ENCODE measurements at regions not wholly inside any gene's neighbourhood (a gene's known extent, or its start where the extent isn't known, plus 50 kb on each side); places are given as distances from the start of the nearest gene placed in this dataset.
"Not testable (repeated sequence)": the region's sequence is repeated elsewhere in the genome, so short reads cannot be mapped to it uniquely, and the experiment has no call there.

- DNase-seq (ENCODE audit: low read depth in 3 of 3, low spot score in 1 of 3), result no peak
Observed at GRCh38 chr10:26355241-26355640, 82.9 kb upstream of the APBB1IP start.

DNA sequence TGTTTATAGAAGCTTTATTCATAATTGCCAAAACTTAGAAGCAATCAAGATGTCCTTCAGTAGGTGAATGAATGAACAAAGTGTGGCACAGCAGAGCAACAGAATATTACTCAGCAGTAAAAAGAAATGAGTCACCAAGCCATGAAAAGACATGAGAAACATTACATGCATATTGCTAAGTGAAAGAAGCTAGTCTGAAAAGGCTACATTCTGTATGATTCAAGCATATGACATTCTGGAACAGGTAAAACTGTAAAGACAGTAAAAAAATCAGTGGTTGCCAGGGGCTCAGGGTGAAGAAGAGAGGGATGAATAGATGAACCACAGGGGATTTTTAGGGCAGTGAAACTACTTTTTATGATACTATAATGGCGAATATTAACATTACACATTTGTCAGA lies 80.9 kb upstream of the APBB1IP start:
- no peak for DNase-seq (ENCODE audit: low read depth in 3 of 3, low spot score in 1 of 3)

GRCh38 chr10:26358071-26358470 lies 80.1 kb upstream of the APBB1IP start:
- DNase-seq (ENCODE audit: low read depth in 3 of 3, low spot score in 1 of 3), result no peak

GRCh38 chr10:26359670-26360069 lies 78.5 kb upstream of the APBB1IP start:
- DNase-seq (ENCODE audit: low read depth in 3 of 3, low spot score in 1 of 3), result no peak

GRCh38 chr10:26361351-26361750 lies 76.8 kb upstream of the APBB1IP start:
- no peak for DNase-seq (ENCODE audit: low read depth in 3 of 3, low spot score in 1 of 3)

GRCh38 chr10:26361971-26362370 lies 76.2 kb upstream of the APBB1IP start:
- no peak for DNase-seq (ENCODE audit: low read depth in 3 of 3, low spot score in 1 of 3)

GRCh38 chr10:26365681-26366358 lies 72.3 kb upstream of the APBB1IP start:
- DNase-seq (ENCODE audit: low read depth in 3 of 3, low spot score in 1 of 3), result no peak

DNA sequence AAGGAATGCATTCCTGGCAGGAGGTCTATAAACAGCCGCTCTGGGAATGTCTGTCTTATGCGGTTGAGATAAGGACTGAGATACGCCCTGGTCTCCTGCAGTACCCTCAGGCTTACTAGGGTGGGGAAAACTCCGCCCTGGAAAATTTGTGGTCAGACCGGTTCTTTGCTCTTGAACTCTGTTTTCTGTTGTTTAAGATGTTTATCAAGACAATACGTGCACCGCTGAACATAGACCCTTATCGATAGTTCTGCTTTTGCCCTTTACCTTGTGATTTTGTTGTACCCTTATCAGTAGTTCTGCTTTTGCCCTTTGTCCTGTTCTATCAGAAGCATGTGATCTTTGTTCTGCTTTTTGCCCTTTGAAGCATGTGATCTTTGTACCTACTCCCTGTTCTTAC lies 71.1 kb upstream of the APBB1IP start:
- DNase-seq (ENCODE audit: low read depth in 3 of 3, low spot score in 1 of 3), result not testable (repeated sequence)

GRCh38 chr10:26367771-26368170 lies 70.4 kb upstream of the APBB1IP start:
- peak in 1 of 3 donors; percentile 5 for DNase-seq (ENCODE audit: low read depth in 3 of 3, low spot score in 1 of 3)

DNA sequence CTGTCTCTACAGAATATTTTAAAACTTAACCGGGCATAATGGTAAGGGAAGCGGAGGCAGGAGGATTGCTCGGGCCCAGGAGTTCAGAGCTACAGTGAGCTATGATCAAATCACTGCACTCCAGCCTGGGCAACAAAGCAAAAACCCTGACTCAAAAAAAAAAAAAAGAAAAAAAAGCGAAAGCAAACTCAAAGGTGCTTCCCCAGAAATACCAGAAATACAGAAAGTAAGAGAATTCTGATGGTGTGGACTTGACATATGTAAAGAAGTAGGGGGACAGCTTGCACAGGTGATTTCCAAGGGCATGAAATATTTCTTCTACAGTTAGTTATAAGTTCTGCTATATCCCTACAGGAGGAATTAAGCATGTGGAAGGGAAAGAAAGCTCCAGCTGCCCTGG lies 69.7 kb upstream of the APBB1IP start:
- DNase-seq (ENCODE audit: low read depth in 3 of 3, low spot score in 1 of 3), result no peak

GRCh38 chr10:26372513-26373354 lies 65.4 kb upstream of the APBB1IP start:
- DNase-seq (ENCODE audit: low read depth in 3 of 3, low spot score in 1 of 3), result no peak

GRCh38 chr10:26374426-26374825 lies 63.7 kb upstream of the APBB1IP start:
- DNase-seq (ENCODE audit: low read depth in 3 of 3, low spot score in 1 of 3), result no peak

GRCh38 chr10:26377224-26377810 lies 60.8 kb upstream of the APBB1IP start:
- not testable (repeated sequence) for DNase-seq (ENCODE audit: low read depth in 3 of 3, low spot score in 1 of 3)

DNA sequence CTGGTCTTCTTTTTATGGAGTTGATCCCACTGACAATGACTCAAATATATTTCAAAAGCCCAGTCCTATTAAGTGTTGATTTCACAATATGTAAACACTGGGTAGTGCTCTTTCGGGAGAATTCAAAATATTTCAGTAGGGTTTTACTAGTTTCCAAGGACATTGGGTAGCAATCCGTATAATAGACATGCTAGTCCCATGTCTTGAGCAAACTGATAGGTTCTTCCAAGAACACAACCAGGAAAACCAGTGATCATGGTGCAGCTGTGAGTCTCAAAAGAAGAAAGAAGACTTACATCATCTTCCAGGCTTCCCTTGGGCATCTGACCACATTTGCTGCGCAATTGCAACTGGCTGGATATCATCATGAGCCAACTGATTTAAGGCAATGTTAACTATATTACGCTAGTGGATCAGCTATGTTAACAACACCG lies 59.3 kb upstream of the APBB1IP start:
- no peak for DNase-seq (ENCODE audit: low read depth in 3 of 3, low spot score in 1 of 3)

GRCh38 chr10:26380815-26381214 lies 57.3 kb upstream of the APBB1IP start:
- DNase-seq (ENCODE audit: low read depth in 3 of 3, low spot score in 1 of 3), result no peak

GRCh38 chr10:26381986-26382385 lies 56.2 kb upstream of the APBB1IP start:
- no peak for DNase-seq (ENCODE audit: low read depth in 3 of 3, low spot score in 1 of 3)

DNA sequence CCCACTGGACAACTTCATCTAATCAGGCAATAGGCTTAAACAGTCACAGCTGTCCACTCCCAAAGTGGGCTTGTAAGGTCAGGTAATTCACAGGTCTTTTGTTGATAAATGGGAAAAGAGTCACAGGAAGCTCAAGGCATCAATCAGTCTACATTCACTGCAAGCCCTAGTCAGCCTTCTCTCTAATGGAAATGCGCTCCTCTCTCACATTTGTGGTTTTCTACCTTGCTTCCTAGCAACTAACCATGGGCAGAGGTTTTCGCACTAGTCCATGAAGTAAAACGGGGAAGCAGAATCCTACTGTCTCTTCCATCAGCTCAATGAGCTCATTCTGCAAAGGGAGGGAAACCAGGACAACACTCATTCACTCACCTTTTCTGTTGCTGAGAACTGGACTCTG lies 53.5 kb upstream of the APBB1IP start:
- no peak for DNase-seq (ENCODE audit: low read depth in 3 of 3, low spot score in 1 of 3)

DNA sequence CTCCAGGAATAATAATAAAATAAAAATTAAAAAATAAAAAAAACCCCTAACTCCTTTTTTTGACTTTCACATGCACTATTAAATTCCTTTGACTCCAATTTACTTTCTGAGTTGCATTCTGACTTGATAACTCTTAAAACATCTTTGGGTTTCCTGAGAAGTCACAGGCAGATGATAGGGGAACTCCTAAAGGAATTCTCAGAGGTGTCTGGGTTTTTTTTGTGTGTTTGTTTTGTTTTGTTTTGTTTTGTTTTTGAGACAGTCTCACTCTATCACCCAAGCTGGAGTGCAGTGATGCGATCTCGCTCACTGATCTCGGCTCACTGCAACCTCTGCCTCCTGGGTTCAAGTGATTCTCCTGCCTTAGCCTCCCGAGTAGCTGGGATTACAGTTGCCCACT lies 52.7 kb upstream of the APBB1IP start:
- no peak for DNase-seq (ENCODE audit: low read depth in 3 of 3, low spot score in 1 of 3)

DNA sequence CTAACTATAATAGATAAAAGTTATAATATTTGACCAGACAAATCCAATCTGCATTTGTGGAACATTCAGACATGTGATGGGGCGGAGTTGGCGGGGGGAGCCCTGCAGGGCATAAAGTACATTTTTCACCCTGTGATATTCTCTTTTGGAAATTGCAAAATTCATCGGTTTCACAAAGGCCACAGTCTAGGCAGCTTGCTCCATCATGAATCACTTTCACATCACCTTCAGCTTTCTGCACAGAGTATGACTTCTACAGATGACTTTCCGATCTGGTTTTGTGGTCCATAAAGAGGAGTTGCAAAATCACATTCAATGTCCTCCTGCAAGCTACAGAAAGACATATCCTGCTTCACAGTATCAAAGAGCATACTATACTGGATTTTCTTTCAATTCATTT lies 51.4 kb upstream of the APBB1IP start:
- DNase-seq (ENCODE audit: low read depth in 3 of 3, low spot score in 1 of 3), result no peak
